Activated naive CD4-positive, alpha-beta T cell treated with anti-CD3 and anti-CD28 coated beads, Interleukin-2, amount 50 U/mL, for 16 hours (primary cell): ENCODE measurements at regions not wholly inside any gene's neighbourhood (a gene's known extent, or its start where the extent isn't known, plus 50 kb on each side); places are given as distances from the start of the nearest gene placed in this dataset.
"Not testable (repeated sequence)": the region's sequence is repeated elsewhere in the genome, so short reads cannot be mapped to it uniquely, and the experiment has no call there.

Source experiments
- DNase-seq: peaks from one replicate; pipeline ENCODE4 v3.0.0-alpha.2; 2020

- DNase-seq, result no peak
Measured at GRCh38 chr14:105601360-105602242, 75.2 kb downstream of the TMEM121 start.

- DNase-seq, result no peak
Measured at GRCh38 chr14:105602243-105602750, 75.9 kb downstream of the TMEM121 start.

- no peak for DNase-seq
Measured at GRCh38 chr14:105602799-105603793, 76.7 kb downstream of the TMEM121 start.

- DNase-seq, result not testable (repeated sequence)
Measured at GRCh38 chr14:105604531-105605463, 78.4 kb downstream of the TMEM121 start.

GRCh38 chr14:105605464-105606304, 79.3 kb downstream of the TMEM121 start:
- DNase-seq, result no peak

GRCh38 chr14:105606305-105606975, 80.1 kb downstream of the TMEM121 start:
- not testable (repeated sequence) for DNase-seq

GRCh38 chr14:105607025-105607424, 80.6 kb downstream of the TMEM121 start:
- not testable (repeated sequence) for DNase-seq

- DNase-seq, result not testable (repeated sequence)
Measured at GRCh38 chr14:105614987-105615386, 88.6 kb downstream of the TMEM121 start.

- not testable (repeated sequence) for DNase-seq
Measured at GRCh38 chr14:105615986-105616801, 89.8 kb downstream of the TMEM121 start.

GRCh38 chr14:105616802-105617192, 90.4 kb downstream of the TMEM121 start:
- DNase-seq, result no peak

GRCh38 chr14:105617201-105617777, 90.9 kb downstream of the TMEM121 start:
- no peak for DNase-seq

GRCh38 chr14:105617805-105618204, 91.4 kb downstream of the TMEM121 start:
- DNase-seq, result not testable (repeated sequence)

- not testable (repeated sequence) for DNase-seq
Measured at GRCh38 chr14:105619324-105619723, 92.9 kb downstream of the TMEM121 start.

- DNase-seq, result not testable (repeated sequence)
Measured at GRCh38 chr14:105620178-105620864, 93.9 kb downstream of the TMEM121 start.

GRCh38 chr14:105620865-105621471, 94.6 kb downstream of the TMEM121 start:
- not testable (repeated sequence) for DNase-seq

- DNase-seq, result not testable (repeated sequence)
Measured at GRCh38 chr14:105621479-105622328, 95.3 kb downstream of the TMEM121 start.
